ENCODE measurements at regions not wholly inside any gene's neighbourhood (a gene's known extent, or its start where the extent isn't known, plus 50 kb on each side); places are given as distances from the start of the nearest gene placed in this dataset.

GRCh38 chr4:159776961-159777360, 674.1 kb downstream of the RAPGEF2 start:
- FAIRE-seq (no peak), ATAC-seq (no peak; the same call in 2 of the 3 replicates), DNase-seq (ENCODE audit: low read depth, low spot score) (no peak)
- SMC1A ChIA-PET (ENCODE audit: uncharacterized antibody, unreplicated experiment) = interaction anchor here (1.4 kb wide), 1 partner anchor 12 kb away, joined by 3 read pairs; no protein-coding TSS in a partner anchor
- no peaks in the 10 kb centered on the region for H4K20me1 ChIP-seq (ENCODE audit: control insufficient read depth, insufficient read depth)
- H3K4me1 ChIP-seq (ENCODE audit: control insufficient read depth, insufficient read depth, low read length) = no peaks in the 10 kb centered on the region
- no TSS peak for BruUV-seq (replicated peaks)
- no peak overlapping the region for H3K9ac ChIP-seq (ENCODE audit: control insufficient read depth, insufficient read depth, low read length)
- no peak overlapping the region for H3K27ac ChIP-seq (ENCODE audit: control insufficient read depth, insufficient read depth)
- WGBS (ENCODE audit: insufficient coverage, insufficient replicate concordance, low lambda C conversion rate, missing lambda C conversion rate) = 27% methylated on average over 2 of the region's 2 CpGs
- no peaks in the 10 kb centered on the region for H3K79me2 ChIP-seq (ENCODE audit: control insufficient read depth, insufficient read depth, low read length)
- H3K4me2 ChIP-seq (ENCODE audit: control insufficient read depth, insufficient read depth) = no peak overlapping the region
- in situ Hi-C loops (cut with MboI) (no loop called here), intact Hi-C loops (cut with micrococcal nuclease; ENCODE audit: unreplicated experiment) (no loop called here)
- H3K27me3 ChIP-seq (replicated peaks in 1 of 2; ENCODE audit: control insufficient read depth in 2 of 2, insufficient read depth in 2 of 2, low read length in 1 of 2) = no peaks in the 10 kb centered on the region
- RAD21 ChIA-PET (ENCODE audit: unreplicated experiment) = no interaction called here
- H3K4me3 ChIP-seq = no peak overlapping the region
- no peaks in the 10 kb centered on the region for H3K36me3 ChIP-seq (ENCODE audit: control insufficient read depth in 2 of 2, insufficient read depth in 2 of 2, low read length in 1 of 2)
- H3K9me3 ChIP-seq (replicated peaks; ENCODE audit: control insufficient read depth, insufficient read depth, low read length) = no peaks in the 10 kb centered on the region
- TF ChIP-seq ZNF217 (IDR thresholded peaks at IDR 0.05) (no peak), NR2C2 (IDR thresholded peaks at IDR 0.05; ENCODE audit: borderline replicate concordance, control insufficient read depth, insufficient read length, low read depth) (no peak), MEF2B (IDR thresholded peaks at IDR 0.05; ENCODE audit: partially characterized antibody, poor library complexity, severe bottlenecking) (no peak), TCF12 (IDR thresholded peaks at IDR 0.05; ENCODE audit: low read depth, low read length) (no peak), ZZZ3 (IDR thresholded peaks at IDR 0.05; ENCODE audit: control insufficient read depth, insufficient read length, low read depth) (no peak), STAT1 (conservative IDR thresholded peaks at IDR 0.05) (no peak), IRF5 (IDR thresholded peaks at IDR 0.05; ENCODE audit: borderline replicate concordance) (no peak), ATF7 (IDR thresholded peaks at IDR 0.05; ENCODE audit: low read depth) (no peak), EP300 (IDR thresholded peaks at IDR 0.05; ENCODE audit: borderline replicate concordance in 1 of 2, control insufficient read depth in 1 of 2, low read depth in 2 of 2, low read length in 2 of 2) (no peak), ETV6 (conservative IDR thresholded peaks at IDR 0.05 in 1 of 2, IDR thresholded peaks at IDR 0.05 in 1 of 2; ENCODE audit: borderline replicate concordance in 1 of 2, low read depth in 1 of 2) (no peak), BMI1 (IDR thresholded peaks at IDR 0.05; ENCODE audit: borderline replicate concordance) (no peak), MYC (IDR thresholded peaks at IDR 0.05; ENCODE audit: insufficient read depth, insufficient read length, insufficient replicate concordance, low read length, severe bottlenecking) (no peak), MTA3 (IDR thresholded peaks at IDR 0.05; ENCODE audit: borderline replicate concordance, low read length) (no peak), FOXM1 (IDR thresholded peaks at IDR 0.05; ENCODE audit: low read depth, low read length) (no peak), HCFC1 (IDR thresholded peaks at IDR 0.05; ENCODE audit: low read length) (no peak)
- H2AFZ ChIP-seq (ENCODE audit: control insufficient read depth, low read depth, low read length) = no peak overlapping the region
- CTCF ChIA-PET = interaction anchor here (1.0 kb wide), 2 partner anchors 12 to 13 kb away, joined by 4 read pairs; no protein-coding TSS in a partner anchor
- POLR2A ChIA-PET = no interaction called here
